PC-3 (cell line): ENCODE measurements at regions not wholly inside any gene's neighbourhood (a gene's known extent, or its start where the extent isn't known, plus 50 kb on each side); places are given as distances from the start of the nearest gene placed in this dataset.

Experiments used
- ATAC-seq: fragments of 200-7000 bp; cut with Tn5 transposase; 2 replicates; pipeline ENCODE4 v1.9.1; 2020; ENCODE audit warnings: mild to moderate bottlenecking, moderate library complexity
- BruUV-seq: library from RNA; stranded (reverse); fragments of 400-500 nt; replicated peaks from 2 replicates; lab custom pipeline; 2021; lab: Mats Ljungman, UMichigan
- CTCF ChIA-PET: fragments of 300-600 bp; sonication (Branson Sonifier 250); formaldehyde crosslinking; loops from one replicate; lab custom pipeline; 2022; ENCODE audit warnings: antibody characterized with exemption; lab: Charles Lee
- POLR2A ChIA-PET: fragments of 300-600 bp; sonication (Branson Sonifier 250); formaldehyde crosslinking; loops from one replicate; lab custom pipeline; 2022; ENCODE audit warnings: antibody characterized with exemption; ENCODE audit not compliant: unreplicated experiment; lab: Charles Lee
- DNase-seq: peaks from one replicate; pipeline ENCODE4 v3.0.0-alpha.2; 2015
- H2AFZ ChIP-seq: fragments of 300-600 bp; sonication (generic); 2 replicates; pipeline ENCODE4 v1.6.0; 2016; ENCODE audit warnings: antibody characterized with exemption, low read length
- H3F3A ChIP-seq: fragments of 300-600 bp; sonication (generic); one replicate; pipeline ENCODE4 v1.6.0; 2017; ENCODE audit warnings: antibody characterized with exemption, low read length, control low read depth, mild to moderate bottlenecking; ENCODE audit not compliant: unreplicated experiment
- H3K27ac ChIP-seq: fragments of 300-600 bp; sonication (generic); 2 replicates; pipeline ENCODE4 v1.5.1; 2016; ENCODE audit warnings: mild to moderate bottlenecking, low read length
- H3K27me3 ChIP-seq: fragments of 300-600 bp; sonication (generic); 2 replicates; pipeline ENCODE4 v1.6.1; 2016; ENCODE audit warnings: low read length, mixed read lengths
- H3K36me3 ChIP-seq: fragments of 300-600 bp; sonication (generic); 2 replicates; pipeline ENCODE4 v1.6.1; 2016; ENCODE audit warnings: low read depth, mixed run types, low read length, mixed read lengths
- H3K4me1 ChIP-seq: fragments of 300-600 bp; sonication (generic); 2 replicates; pipeline ENCODE4 v1.5.1; 2016; ENCODE audit warnings: low read length; ENCODE audit not compliant: insufficient read depth
- H3K4me2 ChIP-seq: fragments of 300-600 bp; sonication (generic); 2 replicates; pipeline ENCODE4 v1.6.0; 2016; ENCODE audit warnings: low read length
- H3K4me3 ChIP-seq: fragments of 300-600 bp; sonication (generic); 2 replicates; pipeline ENCODE4 v1.5.1; 2016; ENCODE audit warnings: mild to moderate bottlenecking, low read length, mixed read lengths
- H3K79me2 ChIP-seq: fragments of 300-600 bp; sonication (generic); 2 replicates; pipeline ENCODE4 v1.6.1; 2017; ENCODE audit warnings: low read length, mixed read lengths
- H3K9ac ChIP-seq: fragments of 300-600 bp; sonication (generic); 2 replicates; pipeline ENCODE4 v1.6.0; 2016; ENCODE audit warnings: mild to moderate bottlenecking, low read length
- H3K9me2 ChIP-seq: fragments of 300-600 bp; sonication (generic); replicated peaks from 2 replicates; pipeline ENCODE4 v1.6.1; 2016; ENCODE audit warnings: mixed run types, low read length, mixed read lengths
- H3K9me3 ChIP-seq: fragments of 300-600 bp; sonication (generic); 2 replicates; pipeline ENCODE4 v1.6.1; 2016; ENCODE audit warnings: low read length, mixed read lengths
- H4K20me1 ChIP-seq: fragments of 300-600 bp; sonication (generic); 2 replicates; pipeline ENCODE4 v1.6.1; 2016; ENCODE audit warnings: low read length, mixed read lengths
- CTCF ChIP-seq: fragments of 300-600 bp; sonication (generic); conservative IDR thresholded peaks from 2 replicates; pipeline ENCODE4 v1.5.1; 2017; ENCODE audit warnings: antibody characterized with exemption, low read depth, mild to moderate bottlenecking, low read length
- EZH2 ChIP-seq: fragments of 300-600 bp; sonication (generic); IDR thresholded peaks from one replicate; pipeline ENCODE4 v1.6.1; 2017; ENCODE audit warnings: antibody characterized with exemption, mild to moderate bottlenecking, low read length; ENCODE audit not compliant: unreplicated experiment
- EZH2phosphoT487 ChIP-seq: fragments of 300-600 bp; sonication (generic); IDR thresholded peaks from 2 replicates; pipeline ENCODE4 v1.6.1; 2018; ENCODE audit warnings: mild to moderate bottlenecking, antibody characterized with exemption, low read length, borderline replicate concordance
- intact Hi-C: fragments of 100-400 bp; cut with micrococcal nuclease; formaldehyde crosslinking; loops from 2 replicates; pipeline ENCODE4 v1.9.0; 2023

GRCh38 chr20:54291339-54292010 is 83.6 kb downstream of the PFDN4 start:
- Histone ChIP-seq H4K20me1 (no peaks in the 10 kb centered on the region), H3K4me3 (no peak overlapping the region), H3K9me3 (no peaks in the 10 kb centered on the region), H3K9ac (no peak overlapping the region), H2AFZ (no peak overlapping the region), H3K79me2 (no peaks in the 10 kb centered on the region), H3K27ac (no peak overlapping the region), H3K4me1 (no peaks in the 10 kb centered on the region), H3K36me3 (no peaks in the 10 kb centered on the region), H3K4me2 (no peak overlapping the region), H3K27me3 (peaks cover 22% of the 10 kb centered on the region; the same call in 1 of the 2 replicates), H3K9me2 (no peaks in the 10 kb centered on the region), H3F3A (no peaks in the 10 kb centered on the region)
- intact Hi-C loops: no loop called here
- DNase-seq (no peak), ATAC-seq (no peak)
- ChIA-PET POLR2A (no interaction called here), CTCF (no interaction called here)
- no peak for TF ChIP-seq EZH2
- TF ChIP-seq EZH2phosphoT487: no peak
- TF ChIP-seq CTCF: no peak
- BruUV-seq: no TSS peak

- no peaks in the 10 kb centered on the region for H3K9me3 ChIP-seq
- H3K4me1 ChIP-seq: no peaks in the 10 kb centered on the region
- DNase-seq (peak; percentile 40), ATAC-seq (no peak)
- no peak overlapping the region for H3K9ac ChIP-seq
- no peak overlapping the region for H3K4me2 ChIP-seq
- ChIA-PET POLR2A (no interaction called here), CTCF (no interaction called here)
- H3K36me3 ChIP-seq: no peaks in the 10 kb centered on the region
- no peaks in the 10 kb centered on the region for H4K20me1 ChIP-seq
- no peaks in the 10 kb centered on the region for H3F3A ChIP-seq
- no peak overlapping the region for H3K27ac ChIP-seq
- no peak overlapping the region for H2AFZ ChIP-seq
- intact Hi-C loops: no loop called here
- BruUV-seq: no TSS peak
- no peaks in the 10 kb centered on the region for H3K79me2 ChIP-seq
- peaks cover 26% of the 10 kb centered on the region; the same call in 1 of the 2 replicates for H3K27me3 ChIP-seq
- no peak overlapping the region for H3K4me3 ChIP-seq
- no peaks in the 10 kb centered on the region for H3K9me2 ChIP-seq
- TF ChIP-seq EZH2phosphoT487 (no peak), CTCF (no peak), EZH2 (no peak)
Measured at GRCh38 chr20:54292185-54292584, 84.3 kb downstream of the PFDN4 start.

GRCh38 chr20:54293526-54293925 is 85.6 kb downstream of the PFDN4 start:
- H3K9me2 ChIP-seq: no peaks in the 10 kb centered on the region
- BruUV-seq: no TSS peak
- peaks cover 39% of the 10 kb centered on the region for H3K27me3 ChIP-seq
- H3K36me3 ChIP-seq: no peaks in the 10 kb centered on the region
- no peaks in the 10 kb centered on the region for H3K79me2 ChIP-seq
- TF ChIP-seq CTCF (no peak), EZH2 (no peak), EZH2phosphoT487 (no peak)
- H3K4me3 ChIP-seq: no peak overlapping the region
- intact Hi-C loops: no loop called here
- H3K4me2 ChIP-seq: no peak overlapping the region
- no peak for ATAC-seq
- H3F3A ChIP-seq: no peaks in the 10 kb centered on the region
- no peaks in the 10 kb centered on the region for H3K4me1 ChIP-seq
- CTCF ChIA-PET: interaction anchor here (0.5 kb wide), 1 partner anchor 54 kb away, joined by 3 read pairs; no protein-coding TSS in a partner anchor
- H4K20me1 ChIP-seq: no peaks in the 10 kb centered on the region
- no peaks in the 10 kb centered on the region for H3K9me3 ChIP-seq
- H3K9ac ChIP-seq: no peak overlapping the region
- no peak for DNase-seq
- no peak overlapping the region for H3K27ac ChIP-seq
- POLR2A ChIA-PET: no interaction called here
- H2AFZ ChIP-seq: no peak overlapping the region
